NCI-H774 (cell line): ENCODE measurements at regions not wholly inside any gene's neighbourhood (a gene's known extent, or its start where the extent isn't known, plus 50 kb on each side); places are given as distances from the start of the nearest gene placed in this dataset.

Experiments used
- DNase-seq: peaks from one replicate; lab custom pipeline; 2025; lab: John Stamatoyannopoulos, UW

GRCh38 chr13:103328899-103329298 lies 262.7 kb upstream of the SLC10A2 start:
- DNase-seq, result no peak

GRCh38 chr13:103326326-103326725 lies 260.1 kb upstream of the SLC10A2 start:
- no peak for DNase-seq

GRCh38 chr13:103325672-103326071 lies 259.5 kb upstream of the SLC10A2 start:
- no peak for DNase-seq

- peak; percentile 26 for DNase-seq
Observed at GRCh38 chr13:103324641-103325040, 258.4 kb upstream of the SLC10A2 start.

- DNase-seq, result no peak
Observed at GRCh38 chr13:103315711-103316110, 249.5 kb upstream of the SLC10A2 start.

- DNase-seq, result no peak
Observed at GRCh38 chr13:103312467-103312866, 246.2 kb upstream of the SLC10A2 start.

- DNase-seq, result no peak
Observed at GRCh38 chr13:103308667-103309066, 242.4 kb upstream of the SLC10A2 start.

GRCh38 chr13:103306163-103306562 lies 239.9 kb upstream of the SLC10A2 start:
- no peak for DNase-seq

GRCh38 chr13:103303078-103303651 lies 236.9 kb upstream of the SLC10A2 start:
- DNase-seq, result no peak

- DNase-seq, result no peak
Observed at GRCh38 chr13:103302676-103303075, 236.5 kb upstream of the SLC10A2 start.

GRCh38 chr13:103299079-103299478 lies 232.9 kb upstream of the SLC10A2 start:
- DNase-seq, result no peak

- no peak for DNase-seq
Observed at GRCh38 chr13:103297083-103297482, 230.9 kb upstream of the SLC10A2 start.

- DNase-seq, result no peak
Observed at GRCh38 chr13:103291798-103292572, 225.8 kb upstream of the SLC10A2 start.

GRCh38 chr13:103291226-103291625 lies 225.0 kb upstream of the SLC10A2 start:
- no peak for DNase-seq

GRCh38 chr13:103289681-103290080 lies 223.5 kb upstream of the SLC10A2 start:
- no peak for DNase-seq

- no peak for DNase-seq
Observed at GRCh38 chr13:103288114-103288513, 221.9 kb upstream of the SLC10A2 start.

GRCh38 chr13:103287659-103288058 lies 221.4 kb upstream of the SLC10A2 start:
- no peak for DNase-seq

- no peak for DNase-seq
Observed at GRCh38 chr13:103284466-103284865, 218.2 kb upstream of the SLC10A2 start.

GRCh38 chr13:103283451-103283820 lies 217.2 kb upstream of the SLC10A2 start:
- no peak for DNase-seq

GRCh38 chr13:103282571-103283450 lies 216.6 kb upstream of the SLC10A2 start:
- no peak for DNase-seq

GRCh38 chr13:103277959-103278694 lies 211.9 kb upstream of the SLC10A2 start:
- DNase-seq, result no peak
